Fibroblast of villous mesenchyme (primary cell): ENCODE measurements at regions not wholly inside any gene's neighbourhood (a gene's known extent, or its start where the extent isn't known, plus 50 kb on each side); places are given as distances from the start of the nearest gene placed in this dataset.

Experiments used
- DNase-seq: peaks from one replicate; pipeline ENCODE4 v3.0.0-alpha.2; 2010; ENCODE audit warnings: low read depth
- H3K4me3 ChIP-seq: 2 replicates; pipeline ENCODE4 v1.5.1; 2011; ENCODE audit warnings: low read depth, mild to moderate bottlenecking, low read length
- CTCF ChIP-seq: IDR thresholded peaks from 2 replicates; pipeline ENCODE4 v1.5.1; 2012; ENCODE audit warnings: low read depth, mild to moderate bottlenecking, low read length; ENCODE audit not compliant: insufficient read depth

- DNase-seq = no peak
- no peak overlapping the region for H3K4me3 ChIP-seq
- no peak for TF ChIP-seq CTCF
Measured at GRCh38 chr3:18968120-18968519, 180.2 kb upstream of the KCNH8 start.

- no peak for DNase-seq
- TF ChIP-seq CTCF = no peak
Measured at GRCh38 chr3:18965781-18966180, 182.5 kb upstream of the KCNH8 start.

GRCh38 chr3:18964640-18965039 lies 183.7 kb upstream of the KCNH8 start:
- no peak for DNase-seq
- TF ChIP-seq CTCF = no peak
- H3K4me3 ChIP-seq = no peak overlapping the region

More at GRCh38 chr3:18965781-18966180, 182.5 kb upstream of the KCNH8 start:
- no peak overlapping the region for H3K4me3 ChIP-seq

GRCh38 chr3:18951333-18951732 lies 197.0 kb upstream of the KCNH8 start:
- H3K4me3 ChIP-seq = no peak overlapping the region
- DNase-seq = no peak

GRCh38 chr3:18946524-18946923 lies 201.8 kb upstream of the KCNH8 start:
- H3K4me3 ChIP-seq = no peak overlapping the region
- no peak for TF ChIP-seq CTCF
- no peak for DNase-seq

More at GRCh38 chr3:18951333-18951732, 197.0 kb upstream of the KCNH8 start:
- TF ChIP-seq CTCF = no peak

GRCh38 chr3:18937574-18937973 lies 210.7 kb upstream of the KCNH8 start:
- no peak for TF ChIP-seq CTCF
- no peak for DNase-seq
- H3K4me3 ChIP-seq = no peak overlapping the region

GRCh38 chr3:18919158-18919557 lies 229.2 kb upstream of the KCNH8 start:
- H3K4me3 ChIP-seq = no peak overlapping the region
- DNase-seq = no peak
- TF ChIP-seq CTCF = no peak
